Rectal smooth muscle tissue (tissue), 1 donor: ENCODE measurements at regions not wholly inside any gene's neighbourhood (a gene's known extent, or its start where the extent isn't known, plus 50 kb on each side); places are given as distances from the start of the nearest gene placed in this dataset.
"Not testable (repeated sequence)": the region's sequence is repeated elsewhere in the genome, so short reads cannot be mapped to it uniquely, and the experiment has no call there.

Experiments used
- H3K27ac ChIP-seq: one replicate; pipeline ENCODE4 v1.7.0; 2013; ENCODE audit warnings: low read depth, low read length, inconsistent platforms
- H3K27me3 ChIP-seq: one replicate; pipeline ENCODE4 v1.7.0; 2013; ENCODE audit warnings: low read length; ENCODE audit not compliant: control insufficient read depth, insufficient read depth
- H3K36me3 ChIP-seq: one replicate; pipeline ENCODE4 v1.7.0; 2013; ENCODE audit warnings: low read length; ENCODE audit not compliant: control insufficient read depth, insufficient read depth
- H3K4me1 ChIP-seq: one replicate; pipeline ENCODE4 v1.7.0; 2013; ENCODE audit warnings: low read length; ENCODE audit not compliant: control insufficient read depth, insufficient read depth
- H3K4me3 ChIP-seq: one replicate; pipeline ENCODE4 v1.7.0; 2013; ENCODE audit warnings: low read length
- H3K9ac ChIP-seq: one replicate; pipeline ENCODE4 v1.7.0; 2013; ENCODE audit warnings: low read length

DNA sequence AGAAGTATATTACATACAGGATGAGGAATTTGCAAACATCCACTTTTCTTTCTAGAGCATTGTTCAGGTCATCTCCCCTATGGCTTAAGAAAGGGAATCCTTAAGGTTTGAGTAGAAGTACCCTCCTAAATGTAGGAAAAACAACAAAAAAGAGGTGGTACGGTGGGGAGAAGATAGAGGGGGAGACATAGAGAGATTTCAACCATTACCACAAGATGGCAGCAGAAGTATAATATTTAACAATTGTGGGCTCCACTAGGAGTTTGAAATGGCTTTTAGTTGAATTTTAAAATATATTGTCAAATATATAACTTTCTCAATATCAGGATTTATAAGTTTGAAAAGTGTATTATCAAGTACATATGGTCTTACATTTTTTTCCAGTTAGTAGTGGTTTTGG is 72.7 kb upstream of the PRKG1 start:
- H3K4me1 ChIP-seq = no peaks in the 10 kb centered on the region
- H3K27ac ChIP-seq = no peak overlapping the region
- no peaks in the 10 kb centered on the region for H3K36me3 ChIP-seq
- H3K9ac ChIP-seq = no peak overlapping the region
- no peak overlapping the region for H3K4me3 ChIP-seq
- H3K27me3 ChIP-seq = no peaks in the 10 kb centered on the region

- no peak overlapping the region for H3K27ac ChIP-seq
Measured at GRCh38 chr10:51002469-51002868, 71.8 kb upstream of the PRKG1 start.

GRCh38 chr10:51004776-51005175 is 69.5 kb upstream of the PRKG1 start:
- H3K36me3 ChIP-seq = no peaks in the 10 kb centered on the region
- H3K27ac ChIP-seq = no peak overlapping the region
- no peaks in the 10 kb centered on the region for H3K27me3 ChIP-seq
- no peak overlapping the region for H3K4me3 ChIP-seq
- no peak overlapping the region for H3K9ac ChIP-seq
- H3K4me1 ChIP-seq = no peaks in the 10 kb centered on the region

More at GRCh38 chr10:51002469-51002868, 71.8 kb upstream of the PRKG1 start:
- no peaks in the 10 kb centered on the region for H3K4me1 ChIP-seq
- no peaks in the 10 kb centered on the region for H3K36me3 ChIP-seq
- H3K9ac ChIP-seq = no peak overlapping the region
- no peaks in the 10 kb centered on the region for H3K27me3 ChIP-seq
- no peak overlapping the region for H3K4me3 ChIP-seq

- no peak overlapping the region for H3K27ac ChIP-seq
Measured at GRCh38 chr10:51005551-51005950, 68.7 kb upstream of the PRKG1 start.

GRCh38 chr10:51006686-51007085 is 67.6 kb upstream of the PRKG1 start:
- no peaks in the 10 kb centered on the region for H3K4me1 ChIP-seq
- H3K27ac ChIP-seq = no peak overlapping the region
- no peaks in the 10 kb centered on the region for H3K27me3 ChIP-seq

More at GRCh38 chr10:51005551-51005950, 68.7 kb upstream of the PRKG1 start:
- no peak overlapping the region for H3K9ac ChIP-seq
- H3K27me3 ChIP-seq = no peaks in the 10 kb centered on the region
- H3K4me1 ChIP-seq = no peaks in the 10 kb centered on the region
- H3K4me3 ChIP-seq = no peak overlapping the region
- no peaks in the 10 kb centered on the region for H3K36me3 ChIP-seq

GRCh38 chr10:51007781-51008180 is 66.5 kb upstream of the PRKG1 start:
- Histone ChIP-seq H3K4me3 (no peak overlapping the region), H3K4me1 (no peaks in the 10 kb centered on the region), H3K27me3 (no peaks in the 10 kb centered on the region), H3K9ac (no peak overlapping the region), H3K27ac (no peak overlapping the region), H3K36me3 (no peaks in the 10 kb centered on the region)

More at GRCh38 chr10:51006686-51007085, 67.6 kb upstream of the PRKG1 start:
- Histone ChIP-seq H3K4me3 (no peak overlapping the region), H3K9ac (no peak overlapping the region), H3K36me3 (no peaks in the 10 kb centered on the region)

DNA sequence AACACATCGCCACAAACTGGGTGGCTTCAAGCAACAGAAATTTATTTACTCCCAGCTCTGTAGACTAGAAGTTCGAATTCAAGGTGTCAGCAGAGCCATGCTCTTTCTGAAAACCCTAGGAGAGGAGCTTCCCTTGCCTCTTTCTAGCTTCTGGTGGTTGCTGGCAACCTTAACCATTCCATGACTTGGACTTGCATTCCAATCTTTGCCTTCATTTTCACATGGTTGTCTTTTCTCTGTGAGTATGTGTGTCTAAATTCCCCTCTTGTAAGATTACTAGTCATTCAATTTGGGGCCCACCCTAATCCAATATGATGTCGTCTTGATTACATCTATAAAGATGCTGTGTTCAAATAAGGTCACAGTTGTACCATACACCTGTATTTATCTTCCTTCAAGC is 65.9 kb upstream of the PRKG1 start:
- H3K9ac ChIP-seq = no peak overlapping the region
- H3K27me3 ChIP-seq = no peaks in the 10 kb centered on the region
- H3K4me3 ChIP-seq = no peak overlapping the region
- H3K36me3 ChIP-seq = no peaks in the 10 kb centered on the region
- H3K27ac ChIP-seq = no peak overlapping the region
- no peaks in the 10 kb centered on the region for H3K4me1 ChIP-seq

GRCh38 chr10:51010977-51011376 is 63.3 kb upstream of the PRKG1 start:
- no peaks in the 10 kb centered on the region for H3K4me1 ChIP-seq
- no peak overlapping the region for H3K4me3 ChIP-seq
- no peak overlapping the region for H3K9ac ChIP-seq
- no peak overlapping the region for H3K27ac ChIP-seq
- no peaks in the 10 kb centered on the region for H3K27me3 ChIP-seq
- no peaks in the 10 kb centered on the region for H3K36me3 ChIP-seq

DNA sequence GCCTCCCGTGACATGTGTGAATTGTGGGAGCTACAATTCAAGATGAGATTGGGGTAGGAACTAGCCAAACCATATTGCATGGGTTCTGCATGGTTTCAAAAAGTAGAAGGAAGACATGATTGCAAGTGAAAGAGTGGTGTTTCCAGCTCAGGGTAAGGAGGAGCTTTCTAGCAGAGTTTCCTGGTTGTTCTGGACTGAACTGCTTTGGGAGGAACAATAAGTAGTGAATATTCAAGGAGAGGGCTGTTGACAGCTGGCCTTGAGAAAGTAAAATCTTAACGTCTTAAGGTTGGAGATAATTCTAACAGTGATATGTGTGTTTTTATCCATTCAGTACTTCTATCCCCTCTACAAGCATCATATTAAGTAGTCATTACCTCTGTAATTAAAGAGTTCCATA is 62.2 kb upstream of the PRKG1 start:
- Histone ChIP-seq H3K4me1 (no peaks in the 10 kb centered on the region), H3K27ac (no peak overlapping the region), H3K4me3 (no peak overlapping the region), H3K9ac (no peak overlapping the region), H3K36me3 (no peaks in the 10 kb centered on the region), H3K27me3 (no peaks in the 10 kb centered on the region)

DNA sequence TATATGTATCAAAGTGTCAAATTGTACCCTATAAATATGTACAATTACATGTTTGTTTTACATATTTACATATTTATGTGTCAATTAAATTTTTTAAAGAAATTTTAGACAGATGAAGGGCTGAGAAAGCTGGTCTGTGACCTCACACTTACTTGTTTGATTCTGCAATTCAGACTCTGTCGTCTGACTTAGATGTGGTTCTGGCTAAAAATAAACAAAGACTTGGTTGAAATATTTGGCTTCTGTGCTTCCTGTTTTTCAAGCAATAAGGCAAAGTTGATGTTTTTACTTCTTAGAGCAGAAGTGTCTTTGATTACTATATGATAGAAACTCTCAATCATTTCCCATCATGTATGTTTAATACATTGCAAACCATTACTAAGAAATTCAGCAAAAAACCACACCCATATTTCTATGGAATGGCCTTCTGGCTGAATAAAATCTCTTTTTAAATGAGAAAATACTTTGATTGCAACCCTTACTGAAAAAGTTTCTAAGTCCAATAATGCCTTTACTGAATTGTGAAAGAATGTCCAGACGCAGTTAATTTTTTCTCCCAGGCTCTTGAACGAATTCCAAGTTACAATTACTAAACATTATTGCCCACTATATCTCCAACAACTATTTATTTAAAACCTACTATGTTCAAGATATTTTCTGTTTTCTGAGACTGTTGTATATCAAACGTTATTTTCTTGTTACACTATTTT is 59.5 kb upstream of the PRKG1 start:
- no peaks in the 10 kb centered on the region for H3K27me3 ChIP-seq
- H3K4me3 ChIP-seq = no peak overlapping the region
- no peak overlapping the region for H3K9ac ChIP-seq
- H3K27ac ChIP-seq = no peak overlapping the region
- H3K4me1 ChIP-seq = no peaks in the 10 kb centered on the region
- no peaks in the 10 kb centered on the region for H3K36me3 ChIP-seq

DNA sequence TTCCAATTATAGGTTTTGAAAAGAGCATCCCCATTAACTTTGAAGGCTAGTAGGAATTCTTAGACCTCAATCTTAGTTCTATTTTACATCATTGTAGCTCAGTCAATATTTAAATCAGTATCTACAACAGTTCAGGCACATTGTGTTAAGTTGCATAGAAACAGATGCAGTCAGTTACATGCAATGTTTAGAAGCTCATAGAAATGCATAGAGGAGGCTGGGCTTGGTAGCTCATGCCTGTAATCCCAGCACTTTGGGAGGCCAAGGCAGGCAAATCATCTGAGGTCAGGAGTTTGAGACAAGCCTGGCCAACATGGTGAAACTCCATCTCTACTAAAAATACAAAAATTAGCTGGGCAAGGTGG is 58.9 kb upstream of the PRKG1 start:
- H3K27me3 ChIP-seq, H3K9ac ChIP-seq, H3K4me3 ChIP-seq, H3K27ac ChIP-seq, H3K4me1 ChIP-seq, H3K36me3 ChIP-seq: not testable (repeated sequence)

DNA sequence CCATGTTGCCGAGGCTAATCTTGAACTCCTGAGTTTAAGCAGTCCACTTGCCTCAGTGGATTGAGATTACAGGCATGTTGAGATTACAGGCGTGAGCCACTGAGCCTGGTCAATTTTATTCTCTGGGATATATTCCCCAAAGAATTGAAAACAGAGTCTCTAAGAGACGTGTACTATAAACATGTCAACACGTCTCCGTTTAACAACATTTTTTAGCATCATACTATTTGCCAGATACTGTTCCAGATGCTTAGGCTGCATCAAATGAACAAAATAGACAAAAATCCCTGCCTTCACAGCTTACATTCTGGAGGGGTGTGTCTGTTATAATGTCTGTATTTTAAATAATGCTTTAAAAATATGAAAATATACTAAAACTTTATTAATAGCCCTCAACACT is 54.1 kb upstream of the PRKG1 start:
- Histone ChIP-seq H3K9ac (no peak overlapping the region), H3K27ac (no peak overlapping the region), H3K4me1 (no peaks in the 10 kb centered on the region), H3K4me3 (no peak overlapping the region), H3K27me3 (no peaks in the 10 kb centered on the region), H3K36me3 (no peaks in the 10 kb centered on the region)

GRCh38 chr10:51022933-51023585 is 51.2 kb upstream of the PRKG1 start:
- no peaks in the 10 kb centered on the region for H3K27me3 ChIP-seq
- no peak overlapping the region for H3K4me3 ChIP-seq
- no peak overlapping the region for H3K9ac ChIP-seq
- H3K4me1 ChIP-seq = no peaks in the 10 kb centered on the region
- no peaks in the 10 kb centered on the region for H3K36me3 ChIP-seq
- H3K27ac ChIP-seq = no peak overlapping the region
